ENCODE measurements at regions not wholly inside any gene's neighbourhood (a gene's known extent, or its start where the extent isn't known, plus 50 kb on each side); places are given as distances from the start of the nearest gene placed in this dataset.
"Not testable (repeated sequence)": the region's sequence is repeated elsewhere in the genome, so short reads cannot be mapped to it uniquely, and the experiment has no call there.

DNA sequence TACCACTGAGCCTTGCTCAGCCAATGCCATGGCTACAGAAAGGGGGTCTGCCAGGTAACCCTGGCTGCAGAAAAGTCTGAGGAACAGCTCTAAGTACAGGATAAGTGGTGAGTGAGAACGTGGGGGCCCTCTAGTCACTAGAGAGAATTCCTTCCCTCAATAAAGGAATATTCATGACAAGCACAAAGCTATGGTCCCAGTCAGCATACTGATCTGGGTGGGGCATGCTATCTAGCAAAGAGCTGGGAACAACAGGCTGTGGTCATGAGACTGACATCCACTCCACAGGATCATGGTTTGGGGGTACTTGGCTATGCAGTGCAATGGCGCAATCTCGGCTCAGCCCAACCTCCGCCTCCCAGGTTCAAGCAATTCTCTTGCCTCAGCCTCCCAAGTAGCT, 140.4 kb downstream of the MTHFS start:
- DNase-seq (ENCODE audit: low read depth in 2 of 2), result no peak

DNA sequence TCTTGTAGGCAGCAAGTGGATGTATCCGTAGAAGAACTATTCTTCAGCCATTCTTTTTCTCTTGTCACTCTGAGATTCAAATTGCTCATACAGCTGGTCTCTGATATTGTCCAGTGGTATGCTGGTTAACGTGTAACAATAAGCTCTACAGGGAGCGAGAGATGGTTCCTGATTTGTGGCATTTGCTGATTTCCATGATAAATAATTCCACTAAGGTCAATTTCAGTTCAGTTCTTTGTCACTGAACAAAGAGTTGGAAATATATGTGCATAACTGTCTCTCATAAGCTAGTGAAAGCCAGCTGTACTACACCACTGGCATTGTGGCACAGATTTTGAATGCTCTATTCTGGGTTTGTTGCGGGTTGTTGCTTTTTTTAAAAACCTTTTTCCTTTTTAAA, 131.7 kb downstream of the MTHFS start:
- no peak for DNase-seq (ENCODE audit: low read depth in 2 of 2)

DNA sequence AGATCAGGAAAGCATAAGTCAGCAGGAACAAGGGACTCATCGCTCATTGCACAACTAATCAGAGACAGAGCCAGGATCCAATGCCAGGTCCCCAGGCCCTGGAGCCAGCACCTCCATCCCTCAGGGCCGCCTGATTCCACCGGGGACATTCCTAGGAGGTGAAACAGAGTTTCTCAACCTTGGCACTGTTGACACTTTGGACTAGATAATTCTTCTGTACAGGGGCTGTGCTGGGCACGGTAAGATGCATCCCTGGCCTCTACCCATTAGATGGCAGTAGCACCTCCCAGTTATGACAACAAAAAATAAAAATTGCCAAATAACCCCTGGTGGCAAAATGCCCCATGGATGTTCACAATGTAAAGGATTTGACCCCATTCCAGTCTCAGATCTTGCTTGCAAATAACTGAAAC, 127.7 kb downstream of the MTHFS start:
- DNase-seq (ENCODE audit: low read depth in 2 of 2), result no peak

DNA sequence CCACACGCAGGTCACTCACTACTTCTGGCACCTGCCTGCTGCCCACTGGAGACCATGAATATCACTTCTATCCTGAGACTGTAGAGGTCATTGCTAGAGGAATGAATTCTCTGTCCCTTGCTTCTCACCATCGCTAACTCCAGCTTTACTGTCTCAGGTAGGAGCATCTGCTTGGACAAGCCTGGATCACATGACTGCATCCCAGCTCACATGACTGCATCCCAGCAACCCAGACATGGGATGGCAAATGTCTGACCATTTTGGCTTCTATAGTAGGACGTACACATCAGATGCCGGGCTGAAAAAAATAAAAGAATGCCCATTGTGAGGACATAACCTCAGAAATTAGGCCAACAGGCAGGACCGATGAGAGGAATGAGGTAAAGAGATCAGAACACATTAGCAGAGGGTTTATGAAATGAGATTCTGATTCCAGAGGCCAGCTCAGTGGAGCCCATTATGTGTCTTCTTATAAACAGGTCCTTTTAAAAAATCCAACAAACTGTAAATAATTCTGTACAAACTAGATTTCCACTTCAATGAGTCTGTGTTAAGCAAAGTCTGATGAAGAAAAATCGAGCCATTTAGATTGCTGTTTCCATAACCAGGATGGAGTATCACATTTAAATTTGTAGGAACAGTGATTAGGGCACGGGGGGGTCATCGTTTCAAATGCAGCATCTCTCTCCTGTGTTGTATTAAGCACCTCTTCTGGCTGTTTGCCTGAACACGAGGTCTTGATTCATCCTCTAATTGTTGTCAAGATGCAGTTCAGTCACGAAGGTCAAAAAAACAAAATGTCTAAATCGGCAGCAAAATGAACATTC, 126.7 kb downstream of the MTHFS start:
- DNase-seq (ENCODE audit: low read depth in 2 of 2), result no peak

DNA sequence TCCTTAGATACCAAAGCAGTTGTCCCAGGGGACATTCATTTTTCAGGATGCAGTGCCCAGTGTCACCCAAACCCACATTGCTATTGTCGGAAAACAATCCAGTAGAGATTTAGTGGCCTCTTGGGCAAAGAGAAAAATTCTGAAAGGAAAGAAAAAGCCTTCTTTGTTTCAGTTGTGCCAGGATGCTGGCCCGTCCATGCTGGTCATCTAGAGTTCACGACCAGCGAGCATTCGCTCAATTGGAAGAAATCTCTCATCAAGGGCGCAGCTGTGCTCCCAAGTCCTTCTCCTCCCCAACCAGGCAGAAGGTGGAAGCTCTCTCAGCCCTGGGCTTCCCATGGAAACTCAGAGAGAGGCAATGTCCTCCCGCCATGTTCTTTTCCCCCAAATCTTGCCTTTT, 123.7 kb downstream of the MTHFS start:
- DNase-seq (ENCODE audit: low read depth in 2 of 2), result no peak

DNA sequence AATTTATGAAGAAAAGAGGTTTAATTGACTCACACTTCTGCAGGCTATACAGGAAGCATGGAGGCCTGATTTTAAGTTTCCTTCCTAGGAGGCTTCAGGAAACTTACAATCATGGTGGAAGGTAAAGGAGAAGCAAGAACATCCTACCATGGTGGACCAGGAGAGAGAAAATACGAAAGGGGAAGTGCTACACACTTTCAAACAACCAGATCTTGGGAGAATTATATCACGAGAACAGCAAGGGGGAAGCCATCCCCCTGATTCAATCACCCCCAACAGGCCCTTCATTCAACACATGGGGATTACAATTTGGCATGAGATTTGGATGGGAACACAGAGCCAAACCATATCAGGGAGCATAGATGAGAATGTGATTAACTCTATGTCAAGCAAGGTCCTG, 121.0 kb downstream of the MTHFS start:
- no peak for DNase-seq (ENCODE audit: low read depth in 2 of 2)

GRCh38 chr15:79777916-79778315, 118.9 kb downstream of the MTHFS start:
- DNase-seq (ENCODE audit: low read depth in 2 of 2), result no peak

GRCh38 chr15:79778378-79778990, 118.3 kb downstream of the MTHFS start:
- DNase-seq (ENCODE audit: low read depth in 2 of 2), result no peak

- DNase-seq (ENCODE audit: low read depth in 2 of 2), result no peak
Observed at GRCh38 chr15:79779746-79780145, 117.1 kb downstream of the MTHFS start.

- not testable (repeated sequence) for DNase-seq (ENCODE audit: low read depth in 2 of 2)
Observed at GRCh38 chr15:79782307-79782706, 114.5 kb downstream of the MTHFS start.
